HG03457 (cell line): ENCODE measurements at regions not wholly inside any gene's neighbourhood (a gene's known extent, or its start where the extent isn't known, plus 50 kb on each side); places are given as distances from the start of the nearest gene placed in this dataset.

Experiments used
- ATAC-seq: cut with Tn5 transposase; IDR thresholded peaks from one replicate; pipeline ENCODE4 v1.9.1; 2021; ENCODE audit warnings: moderate number of reproducible peaks; ENCODE audit not compliant: unreplicated experiment

- ATAC-seq: no peak
Measured at GRCh38 chr7:46900312-46901263, 681.3 kb downstream of the TNS3 start.

GRCh38 chr7:46897381-46897780 lies 684.5 kb downstream of the TNS3 start:
- ATAC-seq: no peak

- no peak for ATAC-seq
Measured at GRCh38 chr7:46886669-46887374, 695.1 kb downstream of the TNS3 start.

- ATAC-seq: no peak
Measured at GRCh38 chr7:46885167-46885566, 696.7 kb downstream of the TNS3 start.

- ATAC-seq: no peak
Measured at GRCh38 chr7:46881507-46882127, 700.3 kb downstream of the TNS3 start.

- ATAC-seq: no peak
Measured at GRCh38 chr7:46880508-46881196, 701.3 kb downstream of the TNS3 start.

- no peak for ATAC-seq
Measured at GRCh38 chr7:46879783-46880182, 702.1 kb downstream of the TNS3 start.

- no peak for ATAC-seq
Measured at GRCh38 chr7:46871516-46871915, 710.4 kb downstream of the TNS3 start.

GRCh38 chr7:46864716-46865115 lies 717.2 kb downstream of the TNS3 start:
- no peak for ATAC-seq

- ATAC-seq: no peak
Measured at GRCh38 chr7:46859963-46860475, 721.9 kb downstream of the TNS3 start.

- ATAC-seq: no peak
Measured at GRCh38 chr7:46855851-46856250, 726.1 kb downstream of the TNS3 start.

- no peak for ATAC-seq
Measured at GRCh38 chr7:46854958-46855473, 726.9 kb downstream of the TNS3 start.

GRCh38 chr7:46853451-46853850 lies 728.5 kb downstream of the TNS3 start:
- no peak for ATAC-seq

GRCh38 chr7:46852795-46853194 lies 729.1 kb downstream of the TNS3 start:
- ATAC-seq: no peak

GRCh38 chr7:46850563-46851330 lies 731.2 kb downstream of the TNS3 start:
- no peak for ATAC-seq

- ATAC-seq: no peak
Measured at GRCh38 chr7:46848944-46849343, 733.0 kb downstream of the TNS3 start.

- ATAC-seq: no peak
Measured at GRCh38 chr7:46848311-46848710, 733.6 kb downstream of the TNS3 start.

GRCh38 chr7:46847126-46847525 lies 734.8 kb downstream of the TNS3 start:
- ATAC-seq: no peak

GRCh38 chr7:46844486-46844885 lies 737.4 kb downstream of the TNS3 start:
- no peak for ATAC-seq

GRCh38 chr7:46841248-46841647 lies 740.7 kb downstream of the TNS3 start:
- ATAC-seq: no peak
